ENCODE measurements at regions not wholly inside any gene's neighbourhood (a gene's known extent, or its start where the extent isn't known, plus 50 kb on each side); places are given as distances from the start of the nearest gene placed in this dataset.

GRCh38 chr6:111978532-111979149 lies 75.3 kb upstream of the CCN6 start:
- Histone ChIP-seq H3K9ac (ENCODE audit: extremely low read depth, insufficient read length, low read length) (no peak overlapping the region), H3K27me3 (ENCODE audit: insufficient read depth, low read length) (no peaks in the 10 kb centered on the region), H2BK120ac (ENCODE audit: low read depth, low read length, poor library complexity, severe bottlenecking) (no peak overlapping the region), H4K5ac (ENCODE audit: insufficient read length, low read depth, low read length) (no peak overlapping the region), H3K4ac (ENCODE audit: low read depth, low read length) (no peak overlapping the region), H4K8ac (replicated peaks; ENCODE audit: insufficient read length, low read depth, low read length) (no peak overlapping the region), H2AFZ (ENCODE audit: low read length) (no peak overlapping the region), H3T11ph (ENCODE audit: low read length) (no peak overlapping the region), H2AK5ac (ENCODE audit: insufficient read length, low read length) (no peak overlapping the region), H3K23me2 (ENCODE audit: insufficient read length, low read depth, low read length, poor library complexity, severe bottlenecking) (no peaks in the 10 kb centered on the region), H3K79me1 (ENCODE audit: insufficient read depth, low read depth, low read length, poor library complexity, severe bottlenecking) (no peaks in the 10 kb centered on the region), H3K14ac (ENCODE audit: insufficient read depth, low read length) (no peak overlapping the region), H4K20me1 (ENCODE audit: control insufficient read depth, insufficient read depth, insufficient read length) (no peaks in the 10 kb centered on the region), H3K23ac (ENCODE audit: insufficient read length, low read depth, low read length) (no peak overlapping the region), H3K18ac (ENCODE audit: insufficient read length, low read depth, low read length) (no peak overlapping the region), H3K4me1 (ENCODE audit: insufficient read depth, low read length) (no peaks in the 10 kb centered on the region), H4K91ac (ENCODE audit: insufficient read length, low read depth, low read length) (no peak overlapping the region), H3K4me2 (ENCODE audit: insufficient read depth, insufficient read length, low read length) (no peak overlapping the region), H2BK20ac (ENCODE audit: low read depth, low read length, poor library complexity, severe bottlenecking) (no peak overlapping the region), H3K56ac (ENCODE audit: insufficient read length, low read depth, low read length) (no peak overlapping the region), H3K79me2 (ENCODE audit: insufficient read depth, low read length) (no peaks in the 10 kb centered on the region), H2BK12ac (ENCODE audit: insufficient read length, low read depth, low read length) (no peak overlapping the region), H2BK5ac (ENCODE audit: insufficient read length, low read length) (no peak overlapping the region), H3K27ac (ENCODE audit: insufficient read length, low read depth, low read length) (no peak overlapping the region), H2BK15ac (ENCODE audit: low read depth, low read length) (no peak overlapping the region), H3K9me3 (ENCODE audit: control insufficient read depth, low read depth, low read length) (no peaks in the 10 kb centered on the region)
- no peak for DNase-seq
- H3K4me3 Mint-ChIP-seq, result no peak overlapping the region
- H3K4me1 Mint-ChIP-seq, result peaks cover 3 to 7% of the 10 kb centered on the region in 2 experiments; a peak in 1 of 4 replicates
- WGBS (ENCODE audit: extremely low coverage, insufficient read length, low lambda C conversion rate), result no CpG with 5 or more reads among the region's 3 CpGs
- TF ChIP-seq, protein P1, sequence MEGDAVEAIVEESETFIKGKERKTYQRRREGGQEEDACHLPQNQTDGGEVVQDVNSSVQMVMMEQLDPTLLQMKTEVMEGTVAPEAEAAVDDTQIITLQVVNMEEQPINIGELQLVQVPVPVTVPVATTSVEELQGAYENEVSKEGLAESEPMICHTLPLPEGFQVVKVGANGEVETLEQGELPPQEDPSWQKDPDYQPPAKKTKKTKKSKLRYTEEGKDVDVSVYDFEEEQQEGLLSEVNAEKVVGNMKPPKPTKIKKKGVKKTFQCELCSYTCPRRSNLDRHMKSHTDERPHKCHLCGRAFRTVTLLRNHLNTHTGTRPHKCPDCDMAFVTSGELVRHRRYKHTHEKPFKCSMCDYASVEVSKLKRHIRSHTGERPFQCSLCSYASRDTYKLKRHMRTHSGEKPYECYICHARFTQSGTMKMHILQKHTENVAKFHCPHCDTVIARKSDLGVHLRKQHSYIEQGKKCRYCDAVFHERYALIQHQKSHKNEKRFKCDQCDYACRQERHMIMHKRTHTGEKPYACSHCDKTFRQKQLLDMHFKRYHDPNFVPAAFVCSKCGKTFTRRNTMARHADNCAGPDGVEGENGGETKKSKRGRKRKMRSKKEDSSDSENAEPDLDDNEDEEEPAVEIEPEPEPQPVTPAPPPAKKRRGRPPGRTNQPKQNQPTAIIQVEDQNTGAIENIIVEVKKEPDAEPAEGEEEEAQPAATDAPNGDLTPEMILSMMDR (conservative IDR thresholded peaks at IDR 0.05), result no peak
- H3K9me3 Mint-ChIP-seq, result no peaks in the 10 kb centered on the region
- H3K27me3 Mint-ChIP-seq (ENCODE audit: low read depth), result peaks cover 16% of the 10 kb centered on the region
- H3K36me3 Mint-ChIP-seq (ENCODE audit: insufficient read depth in 1 of 3, low read depth in 3 of 3), result no peaks in the 10 kb centered on the region
- no peak overlapping the region for H3K27ac Mint-ChIP-seq

All from H9 (cell line).